H9 (cell line): ENCODE measurements at regions not wholly inside any gene's neighbourhood (a gene's known extent, or its start where the extent isn't known, plus 50 kb on each side); places are given as distances from the start of the nearest gene placed in this dataset.

ENCODE experiments used
- DNase-seq: peaks from one replicate; pipeline ENCODE4 v3.0.0-alpha.2; 2017
- H2AFZ ChIP-seq: one replicate; pipeline ENCODE4 v1.6.1; 2013; ENCODE audit warnings: mild to moderate bottlenecking, low read length, control low read depth, moderate library complexity
- H2AK5ac ChIP-seq: 2 replicates; pipeline ENCODE4 v1.6.1; 2013; ENCODE audit warnings: low read length, control low read depth, mixed read lengths; ENCODE audit not compliant: insufficient read length
- H2BK120ac ChIP-seq: one replicate; pipeline ENCODE4 v1.6.1; 2013; ENCODE audit warnings: low read depth, mild to moderate bottlenecking, low read length, control low read depth, inconsistent platforms; ENCODE audit not compliant: poor library complexity, severe bottlenecking
- H2BK12ac ChIP-seq: 2 replicates; pipeline ENCODE4 v1.6.1; 2013; ENCODE audit warnings: low read length, control low read depth, mixed read lengths, low read depth; ENCODE audit not compliant: insufficient read length
- H2BK15ac ChIP-seq: 2 replicates; pipeline ENCODE4 v1.6.1; 2013; ENCODE audit warnings: low read depth, low read length, control low read depth
- H2BK20ac ChIP-seq: one replicate; pipeline ENCODE4 v1.6.1; 2013; ENCODE audit warnings: low read depth, mild to moderate bottlenecking, low read length, control low read depth, inconsistent platforms; ENCODE audit not compliant: poor library complexity, severe bottlenecking
- H2BK5ac ChIP-seq: 2 replicates; pipeline ENCODE4 v1.6.1; 2013; ENCODE audit warnings: low read length, control low read depth, mixed read lengths; ENCODE audit not compliant: insufficient read length
- H3K14ac ChIP-seq: 2 replicates; pipeline ENCODE4 v1.6.1; 2013; ENCODE audit warnings: low read length, control low read depth; ENCODE audit not compliant: insufficient read depth
- H3K18ac ChIP-seq: 2 replicates; pipeline ENCODE4 v1.6.1; 2013; ENCODE audit warnings: low read depth, mild to moderate bottlenecking, mixed read lengths, low read length, control low read depth; ENCODE audit not compliant: insufficient read length
- H3K23ac ChIP-seq: 2 replicates; pipeline ENCODE4 v1.6.1; 2013; ENCODE audit warnings: low read length, control low read depth, mixed read lengths, low read depth; ENCODE audit not compliant: insufficient read length
- H3K23me2 ChIP-seq: 2 replicates; pipeline ENCODE4 v1.6.1; 2013; ENCODE audit warnings: low read depth, mild to moderate bottlenecking, mixed read lengths, low read length, control low read depth; ENCODE audit not compliant: insufficient read length, poor library complexity, severe bottlenecking
- H3K27ac ChIP-seq: 2 replicates; pipeline ENCODE4 v1.5.1; 2013; ENCODE audit warnings: low read length, control low read depth, mixed read lengths, low read depth; ENCODE audit not compliant: insufficient read length
- H3K27me3 ChIP-seq: 2 replicates; pipeline ENCODE4 v1.6.1; 2013; ENCODE audit warnings: low read length, control low read depth, inconsistent platforms; ENCODE audit not compliant: insufficient read depth
- H3K4ac ChIP-seq: 2 replicates; pipeline ENCODE4 v1.6.1; 2013; ENCODE audit warnings: low read depth, mild to moderate bottlenecking, control low read depth, inconsistent platforms, low read length, moderate library complexity
- H3K4me1 ChIP-seq: 2 replicates; pipeline ENCODE4 v1.6.1; 2013; ENCODE audit warnings: low read length, control low read depth, inconsistent platforms; ENCODE audit not compliant: insufficient read depth
- H3K4me2 ChIP-seq: 2 replicates; pipeline ENCODE4 v1.6.1; 2013; ENCODE audit warnings: low read length, control low read depth, mixed read lengths; ENCODE audit not compliant: insufficient read length, insufficient read depth
- H3K56ac ChIP-seq: 2 replicates; pipeline ENCODE4 v1.6.1; 2013; ENCODE audit warnings: low read depth, mild to moderate bottlenecking, mixed read lengths, low read length, control low read depth; ENCODE audit not compliant: insufficient read length
- H3K79me1 ChIP-seq: 2 replicates; pipeline ENCODE4 v1.6.1; 2013; ENCODE audit warnings: low read depth, mild to moderate bottlenecking, moderate library complexity, low read length, control low read depth, inconsistent platforms; ENCODE audit not compliant: insufficient read depth, poor library complexity, severe bottlenecking
- H3K79me2 ChIP-seq: 2 replicates; pipeline ENCODE4 v1.6.1; 2013; ENCODE audit warnings: low read length, control low read depth, inconsistent platforms; ENCODE audit not compliant: insufficient read depth
- H3K9ac ChIP-seq: 2 replicates; pipeline ENCODE4 v1.6.1; 2013; ENCODE audit warnings: low read length, control low read depth, mixed read lengths; ENCODE audit not compliant: insufficient read length; ENCODE audit errors: extremely low read depth
- H3K9me3 ChIP-seq: one replicate; pipeline ENCODE4 v1.6.1; 2013; ENCODE audit warnings: low read depth, low read length, inconsistent platforms; ENCODE audit not compliant: control insufficient read depth
- H3T11ph ChIP-seq: one replicate; pipeline ENCODE4 v1.6.1; 2013; ENCODE audit warnings: mild to moderate bottlenecking, low read length, control low read depth, inconsistent platforms
- H4K20me1 ChIP-seq: one replicate; pipeline ENCODE4 v1.6.1; 2013; ENCODE audit not compliant: control insufficient read depth, insufficient read length, insufficient read depth
- H4K5ac ChIP-seq: 2 replicates; pipeline ENCODE4 v1.6.1; 2013; ENCODE audit warnings: low read depth, mild to moderate bottlenecking, mixed read lengths, low read length, control low read depth; ENCODE audit not compliant: insufficient read length
- H4K8ac ChIP-seq: replicated peaks from 2 replicates; pipeline ENCODE4 v1.6.1; 2013; ENCODE audit warnings: low read length, control low read depth, mixed read lengths, low read depth; ENCODE audit not compliant: insufficient read length
- H4K91ac ChIP-seq: 2 replicates; pipeline ENCODE4 v1.6.1; 2013; ENCODE audit warnings: low read depth, mild to moderate bottlenecking, moderate library complexity, mixed read lengths, low read length, control low read depth; ENCODE audit not compliant: insufficient read length
- H3K27ac Mint-ChIP-seq, 3 experiments: 2 replicates in 2 of 3; 3 replicates in 1 of 3; pipeline ENCODE4 v1.8.0; 2020 to 2021; ENCODE audit warnings: mixed read lengths in 3 of 3, mild to moderate bottlenecking in 1 of 3, moderate library complexity in 1 of 3
- H3K27me3 Mint-ChIP-seq: 2 replicates; pipeline ENCODE4 v1.8.0; 2021; ENCODE audit warnings: low read depth, mild to moderate bottlenecking, moderate library complexity, mixed read lengths
- H3K36me3 Mint-ChIP-seq, 3 experiments: 2 replicates in 2 of 3; 3 replicates in 1 of 3; pipeline ENCODE4 v1.8.0; 2020 to 2021; ENCODE audit warnings: low read depth in 3 of 3, mixed read lengths in 3 of 3; ENCODE audit not compliant: insufficient read depth in 1 of 3
- H3K4me1 Mint-ChIP-seq, 2 experiments: 2 replicates each; pipeline ENCODE4 v1.8.0; 2020; ENCODE audit warnings: mixed read lengths in 2 of 2
- H3K4me3 Mint-ChIP-seq, 2 experiments: 2 replicates in 1 of 2; 3 replicates in 1 of 2; pipeline ENCODE4 v1.8.0; 2020 to 2021; ENCODE audit warnings: mild to moderate bottlenecking in 2 of 2, mixed read lengths in 2 of 2, moderate library complexity in 1 of 2
- H3K9me3 Mint-ChIP-seq, 2 experiments: 2 replicates in 1 of 2; 3 replicates in 1 of 2; pipeline ENCODE4 v1.8.0; 2020; ENCODE audit warnings: mild to moderate bottlenecking in 2 of 2, mixed read lengths in 2 of 2, moderate library complexity in 1 of 2
- WGBS: extraction: QIAGEN DNeasy Blood & Tissue Kit; methylation state at CpG from one replicate; pipeline ENCODE4 v1.1.7; 2013; ENCODE audit warnings: missing lambda C conversion rate, low lambda C conversion rate, mixed read lengths; ENCODE audit not compliant: insufficient read length; ENCODE audit errors: extremely low coverage; 5-methylcytosine and 5-hydroxymethylcytosine counted together
- TF ChIP-seq, protein P1 (sequence below): fragments of 200-600 bp; sonication (generic); conservative IDR thresholded peaks from 3 replicates; pipeline ENCODE4 v1.8.0; 2021; ENCODE audit warnings: antibody characterized with exemption, mild to moderate bottlenecking

DNA sequence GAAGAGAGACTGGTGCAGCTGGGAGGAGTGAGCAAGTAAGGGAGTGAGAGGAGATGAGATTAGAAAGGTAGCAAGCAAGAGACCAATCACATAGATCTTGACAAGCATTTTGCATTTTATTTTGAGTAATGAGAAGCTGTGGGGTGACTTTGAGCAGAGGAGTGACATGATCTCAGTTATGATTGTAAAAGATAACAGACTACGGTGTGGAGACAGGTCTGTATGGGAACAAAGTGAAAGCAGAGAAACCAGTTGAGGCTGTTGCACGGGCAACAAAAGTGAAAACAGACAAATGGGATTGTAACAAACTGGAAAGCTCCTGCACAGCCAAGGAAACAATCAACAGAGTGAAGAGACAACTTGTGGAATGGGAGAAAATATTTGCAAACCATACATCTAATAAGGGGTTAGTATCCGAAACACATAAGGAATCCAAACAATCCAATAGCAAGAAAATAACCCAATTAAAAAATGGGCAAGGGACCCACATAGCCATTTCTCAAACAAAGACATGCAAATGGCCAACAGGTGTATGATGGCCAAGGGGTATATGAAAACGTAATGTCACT is 68.4 kb downstream of the SNRPE start:
- Histone ChIP-seq H3T11ph (no peak overlapping the region), H4K91ac (no peak overlapping the region), H3K79me1 (no peaks in the 10 kb centered on the region), H3K9me3 (no peaks in the 10 kb centered on the region), H2BK120ac (no peak overlapping the region), H3K56ac (no peak overlapping the region), H3K4ac (no peak overlapping the region), H2BK12ac (no peak overlapping the region), H4K5ac (no peak overlapping the region), H3K4me1 (no peaks in the 10 kb centered on the region; the same call in 1 of the 2 replicates), H2AFZ (no peak overlapping the region), H2AK5ac (no peak overlapping the region), H3K18ac (no peak overlapping the region), H3K23me2 (no peaks in the 10 kb centered on the region), H2BK20ac (no peak overlapping the region), H4K20me1 (no peaks in the 10 kb centered on the region), H3K27me3 (no peaks in the 10 kb centered on the region), H3K79me2 (no peaks in the 10 kb centered on the region), H2BK5ac (no peak overlapping the region), H2BK15ac (no peak overlapping the region), H3K27ac (no peak overlapping the region), H4K8ac (no peak overlapping the region), H3K9ac (no peak overlapping the region), H3K4me2 (no peak overlapping the region), H3K14ac (no peak overlapping the region), H3K23ac (no peak overlapping the region)
- no peak for DNase-seq
- no peaks in the 10 kb centered on the region for H3K9me3 Mint-ChIP-seq
- H3K4me1 Mint-ChIP-seq, result peaks cover 4 to 6% of the 10 kb centered on the region in 2 experiments; a peak in 2 of 4 replicates
- TF ChIP-seq, protein P1, sequence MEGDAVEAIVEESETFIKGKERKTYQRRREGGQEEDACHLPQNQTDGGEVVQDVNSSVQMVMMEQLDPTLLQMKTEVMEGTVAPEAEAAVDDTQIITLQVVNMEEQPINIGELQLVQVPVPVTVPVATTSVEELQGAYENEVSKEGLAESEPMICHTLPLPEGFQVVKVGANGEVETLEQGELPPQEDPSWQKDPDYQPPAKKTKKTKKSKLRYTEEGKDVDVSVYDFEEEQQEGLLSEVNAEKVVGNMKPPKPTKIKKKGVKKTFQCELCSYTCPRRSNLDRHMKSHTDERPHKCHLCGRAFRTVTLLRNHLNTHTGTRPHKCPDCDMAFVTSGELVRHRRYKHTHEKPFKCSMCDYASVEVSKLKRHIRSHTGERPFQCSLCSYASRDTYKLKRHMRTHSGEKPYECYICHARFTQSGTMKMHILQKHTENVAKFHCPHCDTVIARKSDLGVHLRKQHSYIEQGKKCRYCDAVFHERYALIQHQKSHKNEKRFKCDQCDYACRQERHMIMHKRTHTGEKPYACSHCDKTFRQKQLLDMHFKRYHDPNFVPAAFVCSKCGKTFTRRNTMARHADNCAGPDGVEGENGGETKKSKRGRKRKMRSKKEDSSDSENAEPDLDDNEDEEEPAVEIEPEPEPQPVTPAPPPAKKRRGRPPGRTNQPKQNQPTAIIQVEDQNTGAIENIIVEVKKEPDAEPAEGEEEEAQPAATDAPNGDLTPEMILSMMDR, result no peak
- H3K27me3 Mint-ChIP-seq, result peaks cover 1% of the 10 kb centered on the region; the same call in 1 of the 2 replicates
- WGBS, result no CpG with 5 or more reads among the region's 4 CpGs
- H3K27ac Mint-ChIP-seq, result no peak overlapping the region
- H3K4me3 Mint-ChIP-seq, result no peak overlapping the region; a peak in 1 of 5 replicates
- no peaks in the 10 kb centered on the region for H3K36me3 Mint-ChIP-seq
